DND-41 (cell line): ENCODE measurements at regions not wholly inside any gene's neighbourhood (a gene's known extent, or its start where the extent isn't known, plus 50 kb on each side); places are given as distances from the start of the nearest gene placed in this dataset.

ENCODE experiments used
- EZH2 ChIP-seq: IDR thresholded peaks from 3 replicates; pipeline ENCODE4 v1.6.1; 2012; ENCODE audit warnings: borderline replicate concordance, low read depth, mild to moderate bottlenecking, moderate library complexity, low read length, inconsistent platforms; ENCODE audit not compliant: severe bottlenecking
- TF ChIP-seq, protein P1 (sequence below): IDR thresholded peaks from 2 replicates; pipeline ENCODE4 v1.5.1; 2012; ENCODE audit warnings: borderline replicate concordance, low read length, moderate library complexity, mild to moderate bottlenecking; ENCODE audit not compliant: poor library complexity, severe bottlenecking; ENCODE audit errors: extremely low read depth

DNA sequence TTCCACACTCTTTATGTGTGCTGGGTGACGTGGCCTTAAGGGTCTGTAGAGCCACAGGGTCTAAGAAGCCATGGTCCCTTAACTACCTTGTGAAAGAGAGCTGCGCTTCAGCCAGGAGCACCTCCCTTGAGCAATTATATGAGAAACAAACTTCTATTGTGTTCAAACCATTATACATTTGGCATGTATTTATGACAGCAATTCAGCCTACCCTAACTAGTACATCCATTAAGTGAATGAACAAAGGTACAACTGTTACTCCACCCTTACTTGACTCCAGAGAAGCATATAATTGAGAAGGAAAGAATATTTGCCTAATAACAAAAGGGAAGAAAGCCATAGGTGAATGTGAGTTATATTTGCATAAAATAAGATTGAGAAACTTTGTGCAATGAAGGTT is 69.8 kb upstream of the BOC start:
- TF ChIP-seq, protein P1, sequence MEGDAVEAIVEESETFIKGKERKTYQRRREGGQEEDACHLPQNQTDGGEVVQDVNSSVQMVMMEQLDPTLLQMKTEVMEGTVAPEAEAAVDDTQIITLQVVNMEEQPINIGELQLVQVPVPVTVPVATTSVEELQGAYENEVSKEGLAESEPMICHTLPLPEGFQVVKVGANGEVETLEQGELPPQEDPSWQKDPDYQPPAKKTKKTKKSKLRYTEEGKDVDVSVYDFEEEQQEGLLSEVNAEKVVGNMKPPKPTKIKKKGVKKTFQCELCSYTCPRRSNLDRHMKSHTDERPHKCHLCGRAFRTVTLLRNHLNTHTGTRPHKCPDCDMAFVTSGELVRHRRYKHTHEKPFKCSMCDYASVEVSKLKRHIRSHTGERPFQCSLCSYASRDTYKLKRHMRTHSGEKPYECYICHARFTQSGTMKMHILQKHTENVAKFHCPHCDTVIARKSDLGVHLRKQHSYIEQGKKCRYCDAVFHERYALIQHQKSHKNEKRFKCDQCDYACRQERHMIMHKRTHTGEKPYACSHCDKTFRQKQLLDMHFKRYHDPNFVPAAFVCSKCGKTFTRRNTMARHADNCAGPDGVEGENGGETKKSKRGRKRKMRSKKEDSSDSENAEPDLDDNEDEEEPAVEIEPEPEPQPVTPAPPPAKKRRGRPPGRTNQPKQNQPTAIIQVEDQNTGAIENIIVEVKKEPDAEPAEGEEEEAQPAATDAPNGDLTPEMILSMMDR, result no peak
- TF ChIP-seq EZH2, result no peak
